ENCODE measurements at regions not wholly inside any gene's neighbourhood (a gene's known extent, or its start where the extent isn't known, plus 50 kb on each side); places are given as distances from the start of the nearest gene placed in this dataset.

- TF ChIP-seq CTCF (IDR thresholded peaks at IDR 0.05) (no peak), POLR2A (IDR thresholded peaks at IDR 0.05) (no peak)
Measured at GRCh38 chr4:114056599-114056998, 77.2 kb upstream of the ARSJ start.

GRCh38 chr4:114057746-114058145 is 78.3 kb upstream of the ARSJ start:
- Histone ChIP-seq H3K27ac (no peak overlapping the region), H3K4me1 (no peaks in the 10 kb centered on the region), H3K4me3 (no peak overlapping the region), H3K36me3 (no peaks in the 10 kb centered on the region), H3K9me3 (no peaks in the 10 kb centered on the region), H3K27me3 (no peaks in the 10 kb centered on the region)
- no peak for DNase-seq
- TF ChIP-seq CTCF (IDR thresholded peaks at IDR 0.05) (no peak), POLR2A (IDR thresholded peaks at IDR 0.05) (no peak)

More at GRCh38 chr4:114056599-114056998, 77.2 kb upstream of the ARSJ start:
- no peak for DNase-seq
- H3K27me3 ChIP-seq = no peaks in the 10 kb centered on the region
- no peak overlapping the region for H3K4me3 ChIP-seq
- no peaks in the 10 kb centered on the region for H3K9me3 ChIP-seq
- H3K36me3 ChIP-seq = no peaks in the 10 kb centered on the region
- H3K4me1 ChIP-seq = no peaks in the 10 kb centered on the region
- no peak overlapping the region for H3K27ac ChIP-seq

- H3K36me3 ChIP-seq = no peaks in the 10 kb centered on the region
- no peak overlapping the region for H3K4me3 ChIP-seq
- no peak for TF ChIP-seq POLR2A (IDR thresholded peaks at IDR 0.05)
- TF ChIP-seq CTCF (IDR thresholded peaks at IDR 0.05) = no peak
- no peaks in the 10 kb centered on the region for H3K4me1 ChIP-seq
- no peak overlapping the region for H3K27ac ChIP-seq
- no peaks in the 10 kb centered on the region for H3K9me3 ChIP-seq
- H3K27me3 ChIP-seq = no peaks in the 10 kb centered on the region
- no peak for DNase-seq
Measured at GRCh38 chr4:114062499-114062898, 83.1 kb upstream of the ARSJ start.

GRCh38 chr4:114072781-114073180 is 93.3 kb upstream of the ARSJ start:
- DNase-seq = no peak
- Histone ChIP-seq H3K27me3 (no peaks in the 10 kb centered on the region), H3K36me3 (no peaks in the 10 kb centered on the region), H3K4me3 (no peak overlapping the region), H3K9me3 (no peaks in the 10 kb centered on the region), H3K4me1 (no peaks in the 10 kb centered on the region), H3K27ac (no peak overlapping the region)
- TF ChIP-seq POLR2A (IDR thresholded peaks at IDR 0.05) (no peak), CTCF (IDR thresholded peaks at IDR 0.05) (no peak)

GRCh38 chr4:114076899-114077570 is 97.6 kb upstream of the ARSJ start:
- Histone ChIP-seq H3K4me3 (no peak overlapping the region), H3K27ac (no peak overlapping the region), H3K36me3 (no peaks in the 10 kb centered on the region), H3K9me3 (no peaks in the 10 kb centered on the region), H3K27me3 (no peaks in the 10 kb centered on the region), H3K4me1 (no peaks in the 10 kb centered on the region)
- no peak for DNase-seq
- TF ChIP-seq CTCF (IDR thresholded peaks at IDR 0.05) = no peak
- TF ChIP-seq POLR2A (IDR thresholded peaks at IDR 0.05) = no peak

- no peaks in the 10 kb centered on the region for H3K4me1 ChIP-seq
- H3K27me3 ChIP-seq = no peaks in the 10 kb centered on the region
- H3K4me3 ChIP-seq = no peak overlapping the region
- no peaks in the 10 kb centered on the region for H3K9me3 ChIP-seq
- no peak for DNase-seq
- no peaks in the 10 kb centered on the region for H3K36me3 ChIP-seq
- TF ChIP-seq CTCF (IDR thresholded peaks at IDR 0.05) (no peak), POLR2A (IDR thresholded peaks at IDR 0.05) (no peak)
- H3K27ac ChIP-seq = no peak overlapping the region
Measured at GRCh38 chr4:114077610-114078009, 98.2 kb upstream of the ARSJ start.
